NCI-H128 (cell line): ENCODE measurements at regions not wholly inside any gene's neighbourhood (a gene's known extent, or its start where the extent isn't known, plus 50 kb on each side); places are given as distances from the start of the nearest gene placed in this dataset.

Experiments
- DNase-seq: peaks from one replicate; lab custom pipeline; 2025; ENCODE audit not compliant: unreplicated experiment; lab: John Stamatoyannopoulos, UW

GRCh38 chr2:221064058-221064854 is 507.8 kb downstream of the EPHA4 start:
- no peak for DNase-seq

GRCh38 chr2:221064880-221065279 is 507.2 kb downstream of the EPHA4 start:
- no peak for DNase-seq

- no peak for DNase-seq
Measured at GRCh38 chr2:221068123-221068522, 504.0 kb downstream of the EPHA4 start.

- no peak for DNase-seq
Measured at GRCh38 chr2:221070106-221070505, 502.0 kb downstream of the EPHA4 start.

GRCh38 chr2:221073326-221074049 is 498.6 kb downstream of the EPHA4 start:
- DNase-seq = no peak

GRCh38 chr2:221074238-221074637 is 497.9 kb downstream of the EPHA4 start:
- no peak for DNase-seq

GRCh38 chr2:221075203-221075602 is 496.9 kb downstream of the EPHA4 start:
- DNase-seq = no peak

- DNase-seq = no peak
Measured at GRCh38 chr2:221077251-221077650, 494.9 kb downstream of the EPHA4 start.

GRCh38 chr2:221077799-221078198 is 494.3 kb downstream of the EPHA4 start:
- no peak for DNase-seq

DNA sequence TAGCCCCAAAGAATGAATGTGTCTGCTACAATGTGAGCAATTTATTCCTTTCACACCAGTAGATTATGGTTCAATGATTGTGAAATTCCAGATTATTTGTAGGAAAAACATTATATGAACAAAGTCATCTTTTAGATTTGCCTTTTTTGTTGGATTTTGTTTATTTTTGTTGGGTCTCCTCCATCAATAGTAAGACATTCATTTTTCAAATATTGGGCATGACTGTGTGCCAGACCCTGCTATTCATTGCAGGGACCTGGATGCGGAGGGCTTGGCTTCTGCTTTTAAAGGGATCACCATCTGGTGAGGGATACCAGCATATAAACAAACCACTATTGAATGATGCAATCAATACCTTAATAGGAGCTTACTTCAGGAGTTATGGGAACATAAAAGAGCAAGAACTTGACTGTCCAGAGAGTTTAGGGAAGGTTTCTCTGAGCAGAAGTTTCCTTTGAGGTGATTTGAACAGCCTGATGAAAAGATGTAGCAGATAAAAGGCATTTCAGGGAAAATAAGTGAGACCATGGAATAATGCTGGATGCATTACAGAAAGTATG is 486.7 kb downstream of the EPHA4 start:
- DNase-seq = no peak

GRCh38 chr2:221085936-221086335 is 486.2 kb downstream of the EPHA4 start:
- no peak for DNase-seq

- DNase-seq = no peak
Measured at GRCh38 chr2:221087779-221088178, 484.3 kb downstream of the EPHA4 start.

- DNase-seq = no peak
Measured at GRCh38 chr2:221088506-221088905, 483.6 kb downstream of the EPHA4 start.

- DNase-seq = no peak
Measured at GRCh38 chr2:221095356-221095755, 476.7 kb downstream of the EPHA4 start.

GRCh38 chr2:221096706-221097567 is 475.2 kb downstream of the EPHA4 start:
- DNase-seq = no peak

DNA sequence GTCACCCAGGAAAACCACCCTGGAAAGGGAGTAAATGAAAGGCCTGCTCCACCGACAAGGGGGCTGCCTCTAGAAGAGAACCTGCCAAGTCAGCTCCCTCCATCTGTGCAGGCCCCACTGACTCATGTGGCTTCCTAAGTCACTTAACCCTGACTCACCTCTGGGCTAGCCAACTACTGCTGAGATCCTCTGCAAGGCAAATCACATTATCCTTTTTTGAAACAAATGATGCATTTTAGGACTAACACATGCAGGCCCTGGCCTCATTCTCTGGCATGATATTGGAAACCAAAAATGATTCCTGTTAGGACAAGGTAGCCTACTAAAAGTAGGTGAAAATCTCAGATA is 474.6 kb downstream of the EPHA4 start:
- no peak for DNase-seq

DNA sequence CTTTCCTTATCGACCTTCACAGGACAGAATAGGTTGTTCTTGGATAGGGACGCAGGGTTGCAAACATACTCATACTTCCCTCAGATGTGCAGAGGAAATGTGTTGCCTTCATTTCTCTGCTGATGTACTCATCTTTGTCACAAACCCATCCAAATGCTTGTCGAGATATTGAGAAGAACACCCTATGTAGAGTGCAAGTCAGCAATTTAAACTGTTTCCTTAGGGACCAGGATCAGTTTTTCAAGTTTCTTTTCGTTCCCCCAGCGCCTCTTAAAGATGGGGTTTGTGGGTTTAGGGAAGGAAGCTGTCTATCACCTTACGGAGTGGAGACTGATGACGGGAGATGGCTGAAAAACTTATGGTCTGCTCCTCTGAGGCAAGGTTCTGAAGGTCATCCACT is 474.2 kb downstream of the EPHA4 start:
- no peak for DNase-seq

GRCh38 chr2:221100467-221101089 is 471.5 kb downstream of the EPHA4 start:
- DNase-seq = no peak

- DNase-seq = no peak
Measured at GRCh38 chr2:221102896-221103688, 469.0 kb downstream of the EPHA4 start.

DNA sequence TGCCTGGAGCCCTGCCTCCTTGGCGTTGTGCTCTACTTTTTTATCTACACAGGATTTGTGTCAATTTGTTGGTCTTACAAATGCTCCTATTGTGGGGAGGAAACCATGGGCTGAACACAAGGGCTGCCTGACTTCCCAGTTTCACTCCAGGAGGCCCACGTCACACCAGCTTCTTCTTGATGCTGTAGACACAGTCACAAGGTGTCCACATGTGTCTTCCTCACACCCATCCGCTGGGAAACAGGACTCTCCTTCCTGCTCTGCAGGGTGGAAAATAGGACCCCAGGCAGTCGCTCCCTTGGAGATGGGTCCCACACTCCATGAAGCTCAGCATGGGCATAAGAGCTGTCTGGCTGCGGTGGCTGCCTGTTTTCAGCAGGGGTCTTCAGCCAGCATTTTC is 468.2 kb downstream of the EPHA4 start:
- DNase-seq = no peak
